Amniotic stem cell (primary cell): ENCODE measurements at regions not wholly inside any gene's neighbourhood (a gene's known extent, or its start where the extent isn't known, plus 50 kb on each side); places are given as distances from the start of the nearest gene placed in this dataset.

Experiments used
- DNase-seq: peaks from one replicate; lab custom pipeline; 2025; lab: John Stamatoyannopoulos, UW

DNA sequence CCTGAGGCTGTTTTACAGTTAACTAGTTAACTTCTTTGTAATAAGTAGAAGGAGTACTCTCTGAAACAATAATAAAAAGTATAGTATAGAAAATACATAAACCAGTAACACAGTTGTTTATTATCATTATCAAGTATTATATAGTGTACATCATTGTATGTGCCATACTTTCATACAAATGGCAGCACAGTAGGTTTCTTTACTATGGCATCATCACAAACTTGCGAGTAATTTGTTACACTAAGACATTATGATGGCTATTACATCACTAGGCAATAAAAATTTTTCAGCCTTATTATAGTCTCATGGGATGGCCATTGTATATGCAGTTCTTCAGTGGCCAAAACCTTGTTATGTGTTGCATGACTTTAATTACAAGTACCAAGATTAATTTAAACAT, 1376.5 kb upstream of the ADGRL2 start:
- no peak for DNase-seq

DNA sequence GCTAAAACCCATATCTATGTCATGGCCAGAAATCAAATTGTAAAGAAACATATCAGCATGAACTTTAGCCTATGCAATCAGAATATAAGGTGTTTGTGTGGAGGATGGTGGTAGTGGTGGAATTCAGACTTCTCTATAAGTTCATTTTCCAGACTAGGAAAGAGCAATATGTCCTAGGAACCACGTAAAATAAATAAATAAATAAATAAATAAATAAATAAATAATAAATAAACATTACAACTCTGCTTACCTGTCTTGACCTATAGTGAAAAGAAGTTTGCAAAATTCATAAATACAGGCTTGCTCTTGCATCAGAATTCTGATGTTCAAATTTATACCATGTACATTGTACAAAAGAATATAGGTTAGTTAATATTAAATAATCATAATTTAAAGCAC, 1382.6 kb upstream of the ADGRL2 start:
- no peak for DNase-seq

DNA sequence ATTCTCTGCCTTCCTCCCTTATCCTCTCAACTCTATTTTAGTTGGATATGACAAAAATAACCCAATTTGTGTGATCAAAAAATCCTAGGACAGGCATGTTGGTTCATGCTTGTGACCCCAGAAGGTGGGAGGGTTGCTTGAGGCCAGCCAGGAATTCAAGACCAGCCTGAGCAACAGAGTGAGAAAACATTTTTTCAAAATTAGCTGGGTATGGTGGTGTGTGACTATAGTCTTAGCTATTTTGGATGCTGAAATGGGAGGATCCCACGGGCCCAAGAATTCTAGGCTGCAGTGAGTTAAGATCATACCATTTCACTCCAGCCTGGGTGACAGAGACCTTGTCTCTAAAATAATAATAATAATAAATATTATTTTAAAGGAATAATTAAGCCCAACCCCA, 1383.1 kb upstream of the ADGRL2 start:
- DNase-seq, result peak; percentile 44

DNA sequence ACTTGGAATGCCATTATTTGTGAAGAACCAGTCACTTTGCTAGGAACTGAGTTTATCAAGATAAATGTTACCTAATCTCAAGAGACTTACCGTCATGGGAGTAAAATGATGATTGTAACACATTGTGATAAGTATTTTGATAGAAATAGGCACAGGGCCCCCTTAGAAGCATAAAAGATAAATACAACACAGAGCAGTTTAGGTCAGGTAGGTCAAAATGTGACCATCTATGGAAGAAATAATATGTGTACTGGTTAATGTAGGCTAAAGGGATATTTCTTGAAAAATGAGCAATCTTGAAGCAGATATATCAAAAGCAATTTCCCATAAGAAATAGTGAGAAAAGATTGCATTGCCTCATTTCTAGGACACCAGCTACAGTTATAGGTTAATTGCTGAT, 1386.8 kb upstream of the ADGRL2 start:
- no peak for DNase-seq

DNA sequence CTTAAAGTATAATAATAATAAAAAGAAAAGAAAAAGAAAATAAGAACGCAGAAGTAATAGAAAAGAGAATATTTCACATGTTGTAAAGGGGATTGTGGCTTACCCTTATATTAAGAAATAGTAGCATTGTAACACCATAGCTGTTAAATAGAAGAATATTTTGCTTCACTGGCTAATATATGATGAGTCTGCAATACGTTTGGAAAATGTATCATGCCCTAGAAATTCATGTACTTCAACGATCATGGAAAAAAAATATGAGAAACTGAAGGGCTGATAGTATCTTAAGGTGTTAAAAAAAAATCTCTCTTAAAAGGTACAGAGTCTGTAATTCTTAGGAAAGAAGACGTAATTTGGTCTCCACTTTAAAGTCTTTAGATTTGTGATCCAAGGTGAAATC, 1390.5 kb upstream of the ADGRL2 start:
- DNase-seq, result no peak

DNA sequence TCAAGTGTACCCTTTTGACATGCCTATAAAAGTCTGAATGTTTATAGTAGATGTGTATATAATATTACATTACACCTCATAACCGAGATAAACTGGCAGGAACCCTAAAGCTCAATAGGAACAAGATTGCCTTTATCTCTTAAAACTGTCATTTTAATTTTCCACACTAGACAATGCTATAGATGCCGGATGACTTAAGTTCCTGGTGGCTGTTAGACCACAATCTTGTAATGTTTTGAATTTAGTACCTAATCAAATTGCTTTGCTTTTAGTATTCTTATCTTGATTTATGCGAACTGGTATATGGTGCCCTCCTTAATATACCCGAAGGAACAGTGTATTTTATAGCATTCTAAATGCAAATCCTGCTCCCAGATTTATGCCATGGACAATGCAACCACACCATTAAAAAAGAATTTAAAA, 1397.0 kb upstream of the ADGRL4 start:
- DNase-seq, result no peak

DNA sequence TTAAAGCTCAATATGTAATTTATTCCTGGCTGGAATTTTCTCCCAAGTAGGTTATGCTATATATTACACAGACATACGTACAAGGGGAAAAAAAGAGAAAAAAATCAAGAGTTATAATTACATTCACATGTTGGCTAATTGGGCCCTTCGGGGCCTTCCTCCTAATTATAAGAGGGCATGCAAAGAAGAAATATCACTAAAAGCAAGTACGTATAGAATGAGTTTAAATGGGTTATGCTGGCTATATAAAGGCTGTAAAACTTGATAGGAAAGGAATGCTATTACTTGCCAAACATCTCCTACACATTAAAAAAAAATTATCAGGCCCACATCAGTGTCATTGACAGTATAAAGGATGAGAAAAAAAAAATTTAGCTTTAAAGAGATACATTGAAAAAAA, 1396.1 kb upstream of the ADGRL4 start:
- no peak for DNase-seq

DNA sequence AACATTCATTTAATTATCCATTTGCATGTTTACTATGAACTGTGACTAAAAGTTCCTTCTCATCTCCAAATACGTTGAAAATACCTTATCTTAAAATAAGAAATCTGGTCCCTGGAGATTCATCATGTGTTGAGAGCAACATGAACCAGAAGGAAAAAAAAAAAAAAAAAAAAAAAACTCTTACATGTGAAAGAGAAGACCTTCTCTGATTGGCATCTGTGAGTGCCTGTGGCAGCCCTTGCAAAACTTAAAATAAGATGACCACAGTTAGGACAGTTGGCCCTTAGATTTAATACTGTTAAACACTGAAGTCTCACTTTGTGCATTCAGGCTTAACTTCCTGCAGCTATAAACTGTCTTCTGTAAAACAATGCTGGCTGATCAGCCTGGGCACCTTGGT, 1395.2 kb upstream of the ADGRL4 start:
- DNase-seq, result no peak

DNA sequence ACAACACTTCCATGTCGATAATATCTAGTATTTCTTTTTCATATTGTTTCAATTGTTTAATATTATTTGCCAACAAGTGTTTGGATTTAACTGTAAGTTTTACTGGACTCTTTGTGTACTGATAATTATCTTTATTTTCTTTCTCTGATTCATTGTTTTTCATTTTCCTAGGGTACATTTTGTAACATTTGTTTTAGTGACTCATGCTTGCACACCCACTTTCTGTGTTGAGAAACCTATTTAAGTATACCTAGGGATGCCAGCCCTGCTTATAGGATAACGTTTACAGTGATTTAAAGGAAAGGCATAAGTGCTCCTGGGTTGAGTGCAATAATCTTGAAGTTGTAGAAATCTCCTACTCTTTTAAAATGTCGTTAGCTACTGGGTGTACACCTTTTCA, 1386.0 kb upstream of the ADGRL4 start:
- no peak for DNase-seq

DNA sequence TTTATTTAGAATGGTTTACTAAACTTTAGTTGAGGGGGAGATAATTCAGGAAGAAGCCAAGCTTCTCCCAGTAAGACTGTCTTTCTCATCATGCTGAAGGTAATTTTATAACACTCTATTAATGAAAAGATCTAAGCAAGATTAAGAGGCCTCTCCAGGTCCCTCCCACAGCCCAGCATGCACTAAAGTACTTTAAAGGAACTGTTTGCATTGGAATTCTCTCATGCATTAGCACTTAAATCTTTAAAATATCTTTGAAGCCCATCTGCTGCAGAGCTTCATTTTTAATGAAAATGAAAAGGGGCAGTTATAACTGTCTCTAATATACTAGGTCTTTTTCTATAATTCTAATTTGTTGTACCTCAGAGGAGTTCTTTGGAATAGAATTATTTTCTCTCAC, 1379.1 kb upstream of the ADGRL4 start:
- no peak for DNase-seq

DNA sequence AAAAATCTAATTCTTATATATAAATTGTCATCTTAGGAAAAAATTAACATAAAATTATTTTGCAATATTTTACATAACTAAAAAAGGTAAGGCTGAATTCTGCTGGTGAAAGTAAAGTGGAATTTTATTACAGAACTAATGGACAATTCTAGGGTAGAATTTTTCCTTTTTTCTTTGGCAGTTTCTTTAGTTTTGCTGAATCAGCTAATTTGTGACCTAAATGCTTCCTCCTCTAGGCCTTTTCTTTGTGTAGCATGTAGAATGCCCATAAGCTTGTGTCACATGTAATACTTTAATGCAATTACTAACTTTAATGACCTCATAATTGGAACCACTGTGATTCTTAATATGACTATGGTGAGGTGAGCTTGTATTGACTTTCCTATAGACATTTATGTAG, 1378.4 kb upstream of the ADGRL4 start:
- DNase-seq, result no peak

DNA sequence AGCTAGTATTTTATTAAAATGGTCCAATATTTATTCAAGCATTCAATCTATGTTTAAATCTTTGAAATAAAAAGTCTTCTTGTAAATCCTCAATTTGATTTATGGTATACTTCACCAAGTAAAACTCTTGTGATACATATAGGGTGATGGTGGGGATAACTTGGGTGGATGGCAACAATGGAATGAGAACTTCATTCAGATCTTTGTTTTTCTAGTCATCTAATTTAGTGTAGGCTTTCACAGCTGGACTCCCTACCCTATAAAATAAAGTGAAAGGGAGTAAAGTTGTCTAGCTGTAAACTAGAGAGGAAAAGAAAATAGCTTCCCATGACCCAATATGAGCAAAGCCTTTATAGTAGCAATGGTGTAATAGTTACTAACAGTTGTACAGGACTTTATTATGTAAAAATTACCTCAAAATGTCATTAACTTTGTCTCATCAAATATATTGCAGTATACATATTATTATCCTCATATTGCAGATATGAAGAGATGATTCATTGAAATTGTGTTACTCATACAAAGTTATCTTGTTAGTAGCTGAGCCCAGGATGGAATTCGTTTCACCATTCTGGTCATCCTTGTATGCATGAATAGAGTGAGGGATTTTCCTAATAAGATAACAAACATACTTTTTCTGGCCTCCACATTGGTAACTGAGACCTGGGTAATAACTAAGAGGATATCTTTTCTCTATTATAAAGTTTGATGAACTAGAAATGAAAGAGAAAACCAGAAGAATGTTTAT, 1377.7 kb upstream of the ADGRL4 start:
- no peak for DNase-seq

DNA sequence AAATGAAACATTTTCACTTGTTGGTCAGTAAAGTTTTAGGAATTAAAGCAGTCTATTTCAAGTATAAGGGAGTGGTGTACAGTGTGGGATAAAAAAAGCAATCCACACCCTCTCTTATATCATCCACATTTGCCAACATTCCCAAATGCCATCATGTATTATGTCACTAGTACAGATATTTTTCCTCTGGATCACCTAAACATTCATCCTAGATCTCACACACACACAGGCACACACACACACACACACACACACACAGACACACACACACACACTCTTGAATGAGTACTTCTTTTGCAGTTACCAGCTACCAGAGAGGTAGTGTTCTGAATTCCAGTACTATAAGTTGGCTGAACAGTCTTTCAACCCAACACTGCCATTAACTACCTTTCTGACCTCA, 1369.1 kb upstream of the ADGRL4 start:
- peak; percentile 58 for DNase-seq

DNA sequence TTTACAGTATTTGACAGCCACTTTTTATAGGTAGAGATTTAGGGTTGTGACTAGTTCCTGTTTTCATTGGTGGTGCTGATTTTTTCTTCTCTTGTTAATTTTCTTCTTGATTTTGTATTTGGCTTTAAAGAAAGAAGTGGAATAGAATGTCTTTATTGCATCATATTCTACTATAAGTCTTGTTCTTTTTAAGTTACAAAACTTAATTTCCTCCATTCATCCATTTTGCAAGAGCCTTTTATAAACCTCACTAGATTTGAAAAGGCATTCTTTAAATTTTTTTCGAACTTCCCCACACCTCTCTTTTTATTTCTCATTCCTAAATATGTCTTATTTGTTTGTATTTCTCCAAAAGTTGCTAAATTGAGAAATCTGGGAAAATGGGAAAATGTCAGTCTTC, 1368.6 kb upstream of the ADGRL4 start:
- DNase-seq, result no peak

DNA sequence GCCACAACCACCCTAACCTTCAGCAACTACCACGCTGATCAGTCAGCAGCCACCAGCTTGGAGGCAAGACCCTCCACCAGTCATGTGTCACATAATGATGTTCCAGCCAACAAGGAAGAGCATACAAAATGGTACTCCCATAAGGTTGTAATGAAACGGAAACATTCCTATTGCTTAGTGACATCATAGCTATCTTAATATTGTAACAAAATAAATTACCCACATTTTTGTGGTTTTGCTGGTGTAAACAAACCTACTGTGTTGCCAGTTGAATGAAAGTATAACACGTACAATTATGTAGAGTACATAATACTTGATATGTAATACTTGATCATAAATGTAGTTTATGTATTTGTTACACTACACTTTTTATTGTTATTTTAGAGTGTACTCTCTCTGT, 1363.2 kb upstream of the ADGRL4 start:
- no peak for DNase-seq

DNA sequence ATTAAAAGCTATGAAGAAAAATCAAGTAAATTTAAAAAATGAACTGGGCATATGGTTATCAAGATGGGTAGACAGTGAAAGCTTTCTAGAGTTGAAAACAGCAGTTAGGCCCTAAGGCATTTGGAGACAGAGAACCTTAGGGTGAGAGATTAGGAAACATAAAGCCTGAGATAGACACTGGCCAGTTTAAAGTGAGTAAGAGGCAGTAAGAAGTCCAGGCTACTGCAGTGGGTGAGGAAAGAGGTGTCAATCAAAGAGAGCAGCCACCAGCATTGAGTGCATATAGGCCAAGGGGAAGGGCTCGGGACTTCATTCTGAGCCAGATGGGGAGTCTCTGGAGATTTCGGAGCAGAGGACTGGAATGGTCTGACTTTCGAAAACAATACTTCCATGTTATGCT, 1360.5 kb upstream of the ADGRL4 start:
- no peak for DNase-seq

DNA sequence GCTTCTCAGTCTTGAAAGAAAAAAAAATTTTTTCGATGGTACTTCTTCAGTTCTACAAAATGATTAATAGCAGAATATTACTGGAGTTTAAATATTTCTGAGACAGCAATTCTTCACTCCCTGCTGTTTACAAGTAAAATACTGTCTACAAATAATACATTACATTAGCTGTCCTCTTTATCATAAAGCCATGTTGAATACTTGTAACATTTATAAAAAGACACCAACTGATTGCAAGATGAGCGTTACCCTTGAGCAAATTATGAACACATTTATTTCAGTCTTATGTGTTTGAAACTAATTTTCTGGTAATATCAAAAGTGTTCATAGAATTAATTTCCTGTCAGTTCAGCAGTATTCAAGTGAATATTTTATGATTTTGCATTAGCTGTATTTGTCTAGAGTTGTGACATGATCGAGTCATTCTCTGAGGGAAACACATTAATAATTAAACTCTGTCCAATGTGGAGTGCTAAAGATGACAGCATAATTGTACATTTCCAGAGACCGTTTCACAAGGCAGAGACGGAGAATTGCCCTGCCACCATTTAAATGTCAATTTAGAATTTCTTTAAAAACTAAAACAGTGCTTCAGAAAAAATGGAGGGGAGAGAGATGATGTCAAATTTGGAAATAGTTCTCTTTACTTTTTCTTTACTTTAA, 1359.0 kb upstream of the ADGRL4 start:
- no peak for DNase-seq

DNA sequence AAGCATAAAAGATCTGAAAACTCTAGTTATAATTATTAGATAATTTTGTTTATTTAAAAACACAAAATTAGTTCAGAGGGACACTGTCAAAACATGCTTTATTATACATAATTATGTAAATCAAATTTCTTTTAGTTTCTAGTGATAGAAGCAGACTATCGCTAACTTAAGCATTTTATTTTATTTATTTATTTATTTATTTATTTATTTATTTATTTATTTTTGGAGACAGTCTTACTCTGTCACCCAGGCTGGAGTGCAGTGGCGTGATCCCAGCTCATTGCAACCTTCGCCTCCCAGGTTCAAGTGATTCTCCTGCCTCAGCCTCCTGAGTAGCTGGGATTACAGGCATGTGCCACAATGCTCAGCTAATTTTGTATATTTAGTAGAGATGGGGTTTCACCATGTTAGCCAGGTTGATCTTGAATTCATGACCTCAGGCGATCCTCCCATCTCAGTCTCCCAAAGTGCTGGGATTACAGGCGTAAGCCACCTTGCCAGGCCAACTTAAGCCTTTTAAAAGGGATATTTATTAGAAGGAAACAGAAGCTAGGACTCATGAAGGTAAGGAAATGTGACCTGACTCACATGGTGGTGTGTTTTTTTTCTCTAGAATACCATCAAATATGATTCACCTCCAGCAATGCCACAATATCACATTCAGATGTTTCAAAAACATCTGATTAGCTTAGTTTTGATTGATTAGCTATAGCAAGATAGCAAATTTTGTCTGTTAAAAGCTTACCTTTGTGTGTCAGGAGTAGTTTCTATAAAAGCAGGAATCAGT, 1357.4 kb upstream of the ADGRL4 start:
- no peak for DNase-seq

DNA sequence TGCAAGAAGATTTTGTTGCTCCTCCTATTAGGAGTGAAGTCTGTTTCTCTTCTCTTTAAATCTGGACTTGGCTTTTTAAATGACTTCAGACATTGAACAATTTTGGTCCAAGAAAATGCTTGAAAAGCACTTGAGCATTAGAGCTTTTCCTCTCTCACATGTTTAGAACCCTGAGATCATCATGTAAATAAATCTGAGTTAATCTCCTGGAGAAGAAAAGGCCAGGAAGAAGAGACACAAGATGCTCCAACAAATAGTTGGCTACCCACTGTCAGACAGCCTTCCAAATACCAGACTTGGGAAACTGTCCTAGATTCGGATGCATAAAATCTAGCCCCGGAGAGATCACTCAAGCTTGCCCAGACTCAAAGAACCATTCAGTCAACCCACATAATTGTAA, 1353.1 kb upstream of the ADGRL4 start:
- no peak for DNase-seq

DNA sequence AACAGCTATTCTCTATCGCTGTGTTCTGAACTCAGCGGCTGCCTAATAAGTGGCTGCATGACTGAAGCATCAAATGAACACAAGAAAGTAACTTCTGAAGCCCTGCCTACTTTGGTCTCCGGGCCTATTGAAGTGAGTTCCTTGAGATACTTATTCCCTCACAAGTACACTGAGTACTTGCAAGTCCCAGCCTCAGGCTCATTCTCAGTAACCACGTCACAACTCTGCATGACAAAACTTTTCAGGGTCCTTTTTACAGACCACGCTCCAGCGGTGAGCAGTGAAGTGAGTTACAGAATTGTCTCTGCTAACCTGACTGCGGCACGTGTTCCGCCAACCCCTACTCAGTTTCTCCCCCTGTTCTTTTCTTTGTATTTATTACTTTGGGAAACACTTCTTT, 1342.7 kb upstream of the ADGRL4 start:
- no peak for DNase-seq

DNA sequence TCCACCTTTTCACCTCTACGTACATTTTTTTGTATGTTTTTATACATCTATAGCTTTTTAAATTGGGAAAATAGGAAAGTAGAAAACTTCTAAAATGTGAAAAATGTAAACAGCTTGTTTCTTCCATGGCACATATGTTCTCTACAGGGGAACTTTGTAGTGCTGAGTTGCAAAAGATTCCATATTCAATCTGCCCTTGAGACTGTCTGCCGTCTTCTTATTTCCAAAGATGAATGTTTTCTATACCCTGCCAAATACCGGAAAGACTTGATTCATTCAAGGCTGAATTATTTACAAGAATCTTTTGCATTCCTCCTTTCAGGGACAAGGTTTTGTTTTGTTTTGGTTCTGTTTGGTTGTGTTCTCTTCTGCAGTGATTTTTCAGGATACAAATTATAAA, 1334.5 kb upstream of the ADGRL4 start:
- DNase-seq, result no peak

DNA sequence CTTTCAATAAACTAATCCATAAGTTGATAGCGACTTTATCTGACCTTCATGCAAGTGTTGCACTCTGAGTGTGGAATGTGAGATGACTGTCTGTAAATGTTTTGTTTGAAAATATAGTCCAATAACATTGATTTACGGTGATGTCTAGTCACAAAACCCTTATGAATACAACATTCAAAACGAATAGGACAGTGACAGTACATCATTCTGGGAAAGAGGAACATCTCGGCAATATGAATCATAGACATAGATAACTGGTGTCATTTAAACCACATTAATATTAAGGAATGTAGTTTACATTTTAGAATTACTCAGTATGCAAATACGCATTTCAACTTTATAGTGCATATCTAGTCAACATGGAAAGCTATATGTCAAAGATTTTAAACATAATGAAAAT, 1311.6 kb upstream of the ADGRL4 start:
- no peak for DNase-seq

DNA sequence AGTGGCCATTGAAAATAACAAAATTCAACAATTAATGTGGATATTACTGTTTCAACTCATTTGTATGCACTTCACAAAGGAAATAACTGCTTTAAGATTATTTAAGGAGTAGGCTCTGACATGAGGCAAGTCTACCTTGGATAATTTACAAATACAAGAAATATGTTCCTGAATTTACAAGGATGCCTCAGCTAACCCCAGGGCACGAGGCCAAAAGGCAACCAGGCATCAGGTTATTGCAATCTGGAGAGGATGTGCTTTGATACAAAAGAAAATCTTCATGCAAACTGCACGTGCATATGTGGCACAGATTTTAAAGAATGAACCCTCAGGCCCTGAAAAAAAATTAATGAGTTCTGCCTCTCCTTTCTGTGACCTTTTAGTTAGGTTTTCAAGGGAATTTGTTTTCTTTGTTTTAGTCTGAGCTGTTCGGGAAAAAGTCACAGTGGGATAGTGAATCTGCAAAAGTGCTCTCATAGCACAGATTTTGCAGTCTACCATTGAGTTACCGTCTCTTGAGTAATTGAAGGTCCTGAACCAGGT, 1304.2 kb upstream of the ADGRL4 start:
- DNase-seq, result no peak
